HEK293 (cell line): ENCODE measurements at regions not wholly inside any gene's neighbourhood (a gene's known extent, or its start where the extent isn't known, plus 50 kb on each side); places are given as distances from the start of the nearest gene placed in this dataset.
"Not testable (repeated sequence)": the region's sequence is repeated elsewhere in the genome, so short reads cannot be mapped to it uniquely, and the experiment has no call there.

Experiments used
- CTCF ChIA-PET: fragments of 350-600 bp; formaldehyde crosslinking; extraction: SDS; loops from one replicate; lab custom pipeline; 2021; ENCODE audit warnings: antibody characterized with exemption; lab: Yijun Ruan, JAX
- POLR2A ChIA-PET: fragments of 300-600 bp; formaldehyde crosslinking; extraction: SDS; loops from one replicate; lab custom pipeline; 2020; ENCODE audit warnings: antibody characterized with exemption, inconsistent platforms; lab: Yijun Ruan, JAX
- H3K27ac ChIP-seq: fragments of 200-500 bp; sonication (Bioruptor generic); 2 replicates; pipeline ENCODE4 v1.5.1; 2014; ENCODE audit warnings: low read depth, low read length, control low read depth, inconsistent platforms; ENCODE audit errors: extremely low read depth
- H3K36me3 ChIP-seq, 2 experiments: fragments of 200-500 bp in 1 of 2; sonication (Bioruptor generic) in 1 of 2; 1 replicate in 1 of 2; 2 replicates in 1 of 2; pipeline ENCODE4 v1.5.1; 2014 to 2017; ENCODE audit warnings: inconsistent platforms in 2 of 2, low read length in 2 of 2; ENCODE audit not compliant: control insufficient read depth in 2 of 2, insufficient read depth in 1 of 2
- H3K4me1 ChIP-seq: fragments of 200-500 bp; sonication (Bioruptor generic); 2 replicates; pipeline ENCODE4 v1.5.1; 2014; ENCODE audit warnings: mild to moderate bottlenecking, low read length, inconsistent platforms; ENCODE audit not compliant: control insufficient read depth, insufficient read depth
- H3K4me3 ChIP-seq: 2 replicates; pipeline ENCODE4 v1.5.1; 2011; ENCODE audit warnings: low read depth, mild to moderate bottlenecking, control low read depth, low read length, moderate library complexity
- H3K9me3 ChIP-seq: fragments of 200-500 bp; sonication (Bioruptor generic); 2 replicates; pipeline ENCODE4 v1.5.1; 2014; ENCODE audit warnings: low read depth, low read length, inconsistent platforms; ENCODE audit not compliant: control insufficient read depth, insufficient read depth
- SALL2 ChIP-seq: fragments of 450-650 bp; formaldehyde crosslinking; IDR thresholded peaks from 2 replicates; pipeline ENCODE4 v1.5.0; 2017; ENCODE audit warnings: missing biosample characterization, mild to moderate bottlenecking, missing genetic modification characterization, borderline replicate concordance
- SETDB1 ChIP-seq: IDR thresholded peaks from one replicate; pipeline ENCODE4 v1.6.1; 2017; ENCODE audit warnings: mild to moderate bottlenecking, low read length, moderate library complexity, mixed read lengths; ENCODE audit not compliant: insufficient read length
- ZBTB1 ChIP-seq: fragments of 450-650 bp; formaldehyde crosslinking; IDR thresholded peaks from 2 replicates; pipeline ENCODE4 v1.5.1; 2016; ENCODE audit warnings: missing biosample characterization, missing genetic modification characterization
- ZFP37 ChIP-seq: fragments of 450-650 bp; formaldehyde crosslinking; IDR thresholded peaks from 2 replicates; pipeline ENCODE4 v1.5.1; 2016; ENCODE audit warnings: missing biosample characterization, missing genetic modification characterization
- ZNF133 ChIP-seq: fragments of 450-650 bp; formaldehyde crosslinking; IDR thresholded peaks from 2 replicates; pipeline ENCODE4 v1.5.1; 2016; ENCODE audit warnings: missing biosample characterization, missing genetic modification characterization
- ZNF146 ChIP-seq: fragments of 450-650 bp; formaldehyde crosslinking; IDR thresholded peaks from 2 replicates; pipeline ENCODE4 v1.5.1; 2016; ENCODE audit warnings: missing biosample characterization, missing genetic modification characterization
- ZNF341 ChIP-seq: fragments of 450-650 bp; formaldehyde crosslinking; IDR thresholded peaks from 2 replicates; pipeline ENCODE4; 2016; ENCODE audit warnings: low read depth, missing biosample characterization, missing genetic modification characterization
- ZNF529 ChIP-seq: fragments of 450-650 bp; formaldehyde crosslinking; IDR thresholded peaks from 2 replicates; pipeline ENCODE4 v1.5.1; 2017; ENCODE audit warnings: missing genetic modification characterization, missing biosample characterization; ENCODE audit not compliant: insufficient replicate concordance
- ZNF654 ChIP-seq: fragments of 450-650 bp; formaldehyde crosslinking; IDR thresholded peaks from 2 replicates; pipeline ENCODE4 v1.5.1; 2016; ENCODE audit warnings: low read depth, missing biosample characterization, missing genetic modification characterization
- ZNF670 ChIP-seq: fragments of 450-650 bp; formaldehyde crosslinking; IDR thresholded peaks from 2 replicates; pipeline ENCODE4 v1.5.1; 2016; ENCODE audit warnings: missing biosample characterization, missing genetic modification characterization, low read depth
- ZNF677 ChIP-seq: fragments of 450-650 bp; IDR thresholded peaks from 2 replicates; pipeline ENCODE4 v1.5.0; 2018; ENCODE audit warnings: missing biosample characterization, mild to moderate bottlenecking, missing genetic modification characterization, moderate library complexity
- ZNF776 ChIP-seq: fragments of 450-650 bp; formaldehyde crosslinking; IDR thresholded peaks from 2 replicates; pipeline ENCODE4 v1.5.0; 2017; ENCODE audit warnings: missing biosample characterization, missing genetic modification characterization, borderline replicate concordance
- ZSCAN23 ChIP-seq: fragments of 450-650 bp; formaldehyde crosslinking; IDR thresholded peaks from 2 replicates; pipeline ENCODE4 v1.5.1; 2016; ENCODE audit warnings: missing biosample characterization, missing genetic modification characterization
- TF ChIP-seq, protein P1 (sequence below): fragments of 450-650 bp; formaldehyde crosslinking; IDR thresholded peaks from 2 replicates; pipeline ENCODE4 v1.5.1; 2016; ENCODE audit warnings: missing biosample characterization, missing genetic modification characterization, borderline replicate concordance
- TF ChIP-seq, protein P2 (sequence below): fragments of 450-650 bp; formaldehyde crosslinking; IDR thresholded peaks from 2 replicates; pipeline ENCODE4 v1.5.1; 2016; ENCODE audit warnings: missing biosample characterization, missing genetic modification characterization
- TF ChIP-seq, protein P3 (sequence below): fragments of 450-650 bp; formaldehyde crosslinking; IDR thresholded peaks from 2 replicates; pipeline ENCODE4 v1.5.1; 2016; ENCODE audit warnings: missing biosample characterization, missing genetic modification characterization

GRCh38 chr18:22703883-22704585 is 229.1 kb upstream of the RBBP8 start:
- Histone ChIP-seq H3K9me3 (no peaks in the 10 kb centered on the region), H3K27ac (no peak overlapping the region), H3K4me1 (no peaks in the 10 kb centered on the region), H3K4me3 (no peak overlapping the region), H3K36me3 (no peaks in the 10 kb centered on the region)
- ChIA-PET POLR2A (no interaction called here), CTCF (interaction anchor here (0.6 to 2.7 kb wide), 29 partner anchors 7 to 780 kb away, joined by 3 to 32 read pairs (median 4); no protein-coding TSS in a partner anchor)
- TF ChIP-seq, protein P1, sequence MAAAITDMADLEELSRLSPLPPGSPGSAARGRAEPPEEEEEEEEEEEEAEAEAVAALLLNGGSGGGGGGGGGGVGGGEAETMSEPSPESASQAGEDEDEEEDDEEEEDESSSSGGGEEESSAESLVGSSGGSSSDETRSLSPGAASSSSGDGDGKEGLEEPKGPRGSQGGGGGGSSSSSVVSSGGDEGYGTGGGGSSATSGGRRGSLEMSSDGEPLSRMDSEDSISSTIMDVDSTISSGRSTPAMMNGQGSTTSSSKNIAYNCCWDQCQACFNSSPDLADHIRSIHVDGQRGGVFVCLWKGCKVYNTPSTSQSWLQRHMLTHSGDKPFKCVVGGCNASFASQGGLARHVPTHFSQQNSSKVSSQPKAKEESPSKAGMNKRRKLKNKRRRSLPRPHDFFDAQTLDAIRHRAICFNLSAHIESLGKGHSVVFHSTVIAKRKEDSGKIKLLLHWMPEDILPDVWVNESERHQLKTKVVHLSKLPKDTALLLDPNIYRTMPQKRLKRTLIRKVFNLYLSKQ (tag by site-specific recombination): no peak
- TF ChIP-seq ZNF529 (tag by site-specific recombination) (no peak), SETDB1 (no peak), ZNF654 (peak; percentile 49), ZNF677 (tag by site-specific recombination) (no peak)
- TF ChIP-seq, protein P2, sequence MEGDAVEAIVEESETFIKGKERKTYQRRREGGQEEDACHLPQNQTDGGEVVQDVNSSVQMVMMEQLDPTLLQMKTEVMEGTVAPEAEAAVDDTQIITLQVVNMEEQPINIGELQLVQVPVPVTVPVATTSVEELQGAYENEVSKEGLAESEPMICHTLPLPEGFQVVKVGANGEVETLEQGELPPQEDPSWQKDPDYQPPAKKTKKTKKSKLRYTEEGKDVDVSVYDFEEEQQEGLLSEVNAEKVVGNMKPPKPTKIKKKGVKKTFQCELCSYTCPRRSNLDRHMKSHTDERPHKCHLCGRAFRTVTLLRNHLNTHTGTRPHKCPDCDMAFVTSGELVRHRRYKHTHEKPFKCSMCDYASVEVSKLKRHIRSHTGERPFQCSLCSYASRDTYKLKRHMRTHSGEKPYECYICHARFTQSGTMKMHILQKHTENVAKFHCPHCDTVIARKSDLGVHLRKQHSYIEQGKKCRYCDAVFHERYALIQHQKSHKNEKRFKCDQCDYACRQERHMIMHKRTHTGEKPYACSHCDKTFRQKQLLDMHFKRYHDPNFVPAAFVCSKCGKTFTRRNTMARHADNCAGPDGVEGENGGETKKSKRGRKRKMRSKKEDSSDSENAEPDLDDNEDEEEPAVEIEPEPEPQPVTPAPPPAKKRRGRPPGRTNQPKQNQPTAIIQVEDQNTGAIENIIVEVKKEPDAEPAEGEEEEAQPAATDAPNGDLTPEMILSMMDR (tag by site-specific recombination): peak; percentile 33; the same call in 1 of the 2 replicates

GRCh38 chr18:22704586-22704918 is 228.6 kb upstream of the RBBP8 start:
- no peak overlapping the region for H3K4me3 ChIP-seq
- POLR2A ChIA-PET: no interaction called here
- TF ChIP-seq ZNF670 (tag by site-specific recombination) (no peak), SALL2 (tag by site-specific recombination) (no peak), ZFP37 (tag by site-specific recombination) (no peak), ZNF776 (tag by site-specific recombination) (no peak), ZBTB1 (no peak), ZSCAN23 (tag by site-specific recombination) (no peak), ZNF133 (no peak)
- TF ChIP-seq, all 188 proteins: peak for 0
- no peaks in the 10 kb centered on the region for H3K36me3 ChIP-seq
- H3K4me1 ChIP-seq: no peaks in the 10 kb centered on the region
- CTCF ChIA-PET: interaction anchor here (0.6 to 2.7 kb wide), 18 partner anchors 9 to 1509 kb away, joined by 3 to 32 read pairs (median 4); no protein-coding TSS in a partner anchor
- H3K27ac ChIP-seq: no peak overlapping the region
- H3K9me3 ChIP-seq: no peaks in the 10 kb centered on the region

- Histone ChIP-seq H3K9me3 (no peaks in the 10 kb centered on the region), H3K27ac (no peak overlapping the region), H3K36me3 (no peaks in the 10 kb centered on the region), H3K4me3 (no peak overlapping the region), H3K4me1 (no peaks in the 10 kb centered on the region)
- ChIA-PET CTCF (interaction anchor here (0.6 to 2.7 kb wide), 6 partner anchors 10 to 1510 kb away, joined by 3 to 32 read pairs (median 9); no protein-coding TSS in a partner anchor), POLR2A (no interaction called here)
- TF ChIP-seq ZNF341 (tag by site-specific recombination): no peak
These were observed 227.8 kb upstream of the RBBP8 start for GRCh38 chr18:22705328-22705727.

- CTCF ChIA-PET: interaction anchor here (0.6 to 0.9 kb wide), 2 partner anchors 9 to 54 kb away, joined by 3 to 5 read pairs; no protein-coding TSS in a partner anchor
- H3K4me3 ChIP-seq, POLR2A ChIA-PET, H3K36me3 ChIP-seq, H3K4me1 ChIP-seq, H3K27ac ChIP-seq, H3K9me3 ChIP-seq: not testable (repeated sequence)
- peak; percentile 68 for TF ChIP-seq ZNF146 (tag by site-specific recombination)
- TF ChIP-seq, protein P3, sequence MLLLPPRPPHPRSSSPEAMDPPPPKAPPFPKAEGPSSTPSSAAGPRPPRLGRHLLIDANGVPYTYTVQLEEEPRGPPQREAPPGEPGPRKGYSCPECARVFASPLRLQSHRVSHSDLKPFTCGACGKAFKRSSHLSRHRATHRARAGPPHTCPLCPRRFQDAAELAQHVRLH (tag by site-specific recombination): peak; percentile 73
These were observed 227.1 kb upstream of the RBBP8 start for GRCh38 chr18:22706025-22706424.
